Epidermal melanocyte (primary cell): ENCODE measurements at regions not wholly inside any gene's neighbourhood (a gene's known extent, or its start where the extent isn't known, plus 50 kb on each side); places are given as distances from the start of the nearest gene placed in this dataset.
"Not testable (repeated sequence)": the region's sequence is repeated elsewhere in the genome, so short reads cannot be mapped to it uniquely, and the experiment has no call there.

Experiments
- DNase-seq: peaks from one replicate; pipeline ENCODE4 v3.0.0; 2011; ENCODE audit warnings: low spot score; ENCODE audit not compliant: insufficient read length

GRCh38 chr5:78726571-78726970 is 78.0 kb upstream of the LHFPL2 start:
- no peak for DNase-seq

- DNase-seq = no peak
Measured at GRCh38 chr5:78726003-78726402, 77.4 kb upstream of the LHFPL2 start.

GRCh38 chr5:78724061-78724460 is 75.5 kb upstream of the LHFPL2 start:
- DNase-seq = no peak

GRCh38 chr5:78720997-78721396 is 72.4 kb upstream of the LHFPL2 start:
- no peak for DNase-seq

- no peak for DNase-seq
Measured at GRCh38 chr5:78720227-78720985, 71.8 kb upstream of the LHFPL2 start.

GRCh38 chr5:78719504-78720219 is 71.1 kb upstream of the LHFPL2 start:
- no peak for DNase-seq

GRCh38 chr5:78718824-78719223 is 70.3 kb upstream of the LHFPL2 start:
- no peak for DNase-seq

- no peak for DNase-seq
Measured at GRCh38 chr5:78717674-78718584, 69.4 kb upstream of the LHFPL2 start.

- DNase-seq = no peak
Measured at GRCh38 chr5:78716206-78716605, 67.6 kb upstream of the LHFPL2 start.

GRCh38 chr5:78715351-78715750 is 66.8 kb upstream of the LHFPL2 start:
- DNase-seq = not testable (repeated sequence)

GRCh38 chr5:78711670-78712069 is 63.1 kb upstream of the LHFPL2 start:
- not testable (repeated sequence) for DNase-seq

GRCh38 chr5:78709729-78710430 is 61.3 kb upstream of the LHFPL2 start:
- DNase-seq = not testable (repeated sequence)

- no peak for DNase-seq
Measured at GRCh38 chr5:78706825-78707224, 58.3 kb upstream of the LHFPL2 start.

- DNase-seq = no peak
Measured at GRCh38 chr5:78706381-78706780, 57.8 kb upstream of the LHFPL2 start.

GRCh38 chr5:78705826-78706225 is 57.3 kb upstream of the LHFPL2 start:
- no peak for DNase-seq

- no peak for DNase-seq
Measured at GRCh38 chr5:78701795-78702410, 53.3 kb upstream of the LHFPL2 start.

- DNase-seq = peak; percentile 55
Measured at GRCh38 chr5:78699552-78700153, 51.1 kb upstream of the LHFPL2 start.

- no peak for DNase-seq
Measured at GRCh38 chr5:78698191-78698791, 49.7 kb upstream of the LHFPL2 start.
